ENCODE measurements at regions not wholly inside any gene's neighbourhood (a gene's known extent, or its start where the extent isn't known, plus 50 kb on each side); places are given as distances from the start of the nearest gene placed in this dataset.

DNA sequence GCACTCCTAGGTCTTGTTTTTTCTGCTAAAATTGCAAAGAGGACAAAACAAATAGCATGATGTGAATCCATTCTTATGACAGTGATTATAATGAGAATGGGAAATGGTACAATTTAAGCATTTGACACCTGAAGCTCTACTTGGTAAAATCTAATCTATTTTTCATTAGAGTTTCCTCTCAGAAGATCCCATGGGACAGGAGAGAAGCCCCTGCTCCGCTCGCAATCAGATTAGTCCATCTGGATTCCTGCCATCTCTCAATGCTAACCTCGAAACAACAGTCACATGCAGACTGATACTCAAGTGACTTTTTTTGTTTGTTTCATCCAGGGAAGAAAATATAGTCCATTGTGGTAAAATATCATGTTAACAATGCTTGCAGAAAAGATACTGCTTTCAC, 107.4 kb upstream of the TOM1L1 start:
- DNase-seq (ENCODE audit: low spot score) = no peak
- Histone ChIP-seq H3K36me3 (no peaks in the 10 kb centered on the region), H3K4me1 (replicated peaks) (no peaks in the 10 kb centered on the region), H3K27me3 (replicated peaks; ENCODE audit: insufficient read depth) (no peaks in the 10 kb centered on the region), H3K27ac (no peak overlapping the region), H3K4me3 (no peak overlapping the region), H3K9me3 (no peaks in the 10 kb centered on the region)
- intact Hi-C loops (cut with DNase I) = no loop called here
- TF ChIP-seq CTCF (IDR thresholded peaks at IDR 0.05) (no peak), POLR2AphosphoS5 (IDR thresholded peaks at IDR 0.05) (no peak), POLR2A (IDR thresholded peaks at IDR 0.05) (no peak)
- 73% methylated on average over 3 of the region's 3 CpGs for WGBS

- Histone ChIP-seq H3K27me3 (replicated peaks; ENCODE audit: insufficient read depth) (no peaks in the 10 kb centered on the region), H3K4me3 (no peak overlapping the region), H3K36me3 (no peaks in the 10 kb centered on the region), H3K27ac (no peak overlapping the region), H3K9me3 (no peaks in the 10 kb centered on the region), H3K4me1 (replicated peaks) (no peaks in the 10 kb centered on the region)
- intact Hi-C loops (cut with DNase I) = no loop called here
- DNase-seq (ENCODE audit: low spot score) = no peak
- TF ChIP-seq CTCF (IDR thresholded peaks at IDR 0.05) (no peak), POLR2AphosphoS5 (IDR thresholded peaks at IDR 0.05) (no peak), POLR2A (IDR thresholded peaks at IDR 0.05) (no peak)
Observed at GRCh38 chr17:54795046-54795445, 105.6 kb upstream of the TOM1L1 start.

- H3K36me3 ChIP-seq = no peaks in the 10 kb centered on the region
- no peaks in the 10 kb centered on the region for H3K9me3 ChIP-seq
- no peak for DNase-seq (ENCODE audit: low spot score)
- no peaks in the 10 kb centered on the region for H3K27me3 ChIP-seq (replicated peaks; ENCODE audit: insufficient read depth)
- no peak overlapping the region for H3K4me3 ChIP-seq
- no peak for TF ChIP-seq CTCF (IDR thresholded peaks at IDR 0.05)
- no peak for TF ChIP-seq POLR2AphosphoS5 (IDR thresholded peaks at IDR 0.05)
- no peak for TF ChIP-seq POLR2A (IDR thresholded peaks at IDR 0.05)
- H3K27ac ChIP-seq = no peak overlapping the region
- WGBS = 82% methylated on average over 2 of the region's 2 CpGs
- no peaks in the 10 kb centered on the region for H3K4me1 ChIP-seq (replicated peaks)
- intact Hi-C loops (cut with DNase I) = no loop called here
Observed at GRCh38 chr17:54807331-54807730, 93.3 kb upstream of the TOM1L1 start.

DNA sequence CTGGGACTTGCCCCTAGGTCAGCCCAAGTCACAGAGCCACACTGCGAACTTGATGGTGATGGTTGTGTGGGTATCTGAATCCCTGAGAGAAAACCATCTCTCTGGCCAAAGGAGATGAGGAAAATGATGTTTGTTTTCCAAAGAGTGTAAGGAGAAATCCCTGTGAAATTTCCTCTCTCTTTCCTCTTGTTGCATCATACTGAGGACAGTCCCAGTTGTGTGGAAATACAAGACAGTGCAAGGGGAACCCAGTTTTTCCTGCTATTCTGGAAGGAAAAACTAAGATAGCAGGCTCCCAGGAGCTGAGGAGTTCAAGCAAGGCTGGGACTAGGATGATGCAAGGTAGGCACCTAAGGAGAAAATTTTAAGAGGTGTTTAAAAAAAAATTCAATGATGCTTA, 86.8 kb upstream of the TOM1L1 start:
- DNase-seq (ENCODE audit: low spot score) = no peak
- Histone ChIP-seq H3K4me3 (no peak overlapping the region), H3K36me3 (no peaks in the 10 kb centered on the region), H3K4me1 (replicated peaks) (no peaks in the 10 kb centered on the region), H3K27ac (no peak overlapping the region), H3K9me3 (no peaks in the 10 kb centered on the region), H3K27me3 (replicated peaks; ENCODE audit: insufficient read depth) (no peaks in the 10 kb centered on the region)
- intact Hi-C loops (cut with DNase I) = no loop called here
- TF ChIP-seq POLR2AphosphoS5 (IDR thresholded peaks at IDR 0.05) = no peak
- TF ChIP-seq POLR2A (IDR thresholded peaks at IDR 0.05) = no peak
- TF ChIP-seq CTCF (IDR thresholded peaks at IDR 0.05) = no peak
- 97% methylated on average over 1 of the region's 1 CpG for WGBS

- no peak for DNase-seq (ENCODE audit: low spot score)
- Histone ChIP-seq H3K4me1 (replicated peaks) (no peaks in the 10 kb centered on the region), H3K27me3 (replicated peaks; ENCODE audit: insufficient read depth) (no peaks in the 10 kb centered on the region), H3K4me3 (no peak overlapping the region), H3K9me3 (no peaks in the 10 kb centered on the region), H3K27ac (no peak overlapping the region), H3K36me3 (no peaks in the 10 kb centered on the region)
- intact Hi-C loops (cut with DNase I) = no loop called here
- WGBS = 59% methylated on average over 3 of the region's 3 CpGs
- TF ChIP-seq CTCF (IDR thresholded peaks at IDR 0.05) = no peak
- TF ChIP-seq POLR2A (IDR thresholded peaks at IDR 0.05) = no peak
- no peak for TF ChIP-seq POLR2AphosphoS5 (IDR thresholded peaks at IDR 0.05)
Observed at GRCh38 chr17:54814371-54814770, 86.3 kb upstream of the TOM1L1 start.

Measured in prostate gland (tissue), 2 donors.